ENCODE measurements at regions not wholly inside any gene's neighbourhood (a gene's known extent, or its start where the extent isn't known, plus 50 kb on each side); places are given as distances from the start of the nearest gene placed in this dataset.

- TF ChIP-seq POLR2A (IDR thresholded peaks at IDR 0.05) (no peak), POLR2AphosphoS5 (IDR thresholded peaks at IDR 0.05) (no peak)
Observed at GRCh38 chr14:22276913-22277816, 311.9 kb downstream of the DAD1 start.
